ENCODE measurements at regions not wholly inside any gene's neighbourhood (a gene's known extent, or its start where the extent isn't known, plus 50 kb on each side); places are given as distances from the start of the nearest gene placed in this dataset.

GRCh38 chr2:217703102-217703501 lies 299.7 kb downstream of the TNS1 start:
- Mint-ChIP-seq H3K4me3 (no peak overlapping the region), H3K4me1 (no peaks in the 10 kb centered on the region), H3K36me3 (no peaks in the 10 kb centered on the region), H3K27ac (no peak overlapping the region), H3K9me3 (peaks cover 0 to 3% (median 0%) of the 10 kb centered on the region in 7 donors), H3K27me3 (ENCODE audit: low read depth in 3 of 3) (peaks cover 1 to 21% (median 9%) of the 10 kb centered on the region in 3 donors)
- Histone ChIP-seq H3K4me3 (replicated peaks in 1 of 3; ENCODE audit: low read depth in 2 of 3, low read length in 3 of 3) (no peak overlapping the region), H3K27ac (ENCODE audit: low read depth in 1 of 2, low read length in 2 of 2) (no peak overlapping the region), H4K20me1 (ENCODE audit: insufficient read depth, low read length) (no peaks in the 10 kb centered on the region), H3K9me3 (replicated peaks in 1 of 2; ENCODE audit: control insufficient read depth in 1 of 2, insufficient read depth in 1 of 2, low read length in 2 of 2) (no peaks in the 10 kb centered on the region), H2AFZ (ENCODE audit: insufficient read depth, low read depth, low read length, poor library complexity, severe bottlenecking) (no peak overlapping the region), H3K9ac (ENCODE audit: insufficient read depth, low read length, poor library complexity, severe bottlenecking) (no peak overlapping the region), H3K79me2 (ENCODE audit: insufficient read depth, low read length) (no peaks in the 10 kb centered on the region), H3K36me3 (replicated peaks in 1 of 2; ENCODE audit: control insufficient read depth in 1 of 2, insufficient read depth in 2 of 2, low read length in 2 of 2) (no peaks in the 10 kb centered on the region), H3K4me1 (ENCODE audit: control insufficient read depth in 1 of 2, insufficient read depth in 2 of 2, low read length in 2 of 2) (no peaks in the 10 kb centered on the region), H3K27me3 (ENCODE audit: control insufficient read depth in 2 of 2, insufficient read depth in 2 of 2, low read length in 2 of 2) (peaks cover 0 to 4% of the 10 kb centered on the region in 2 donors), H3K4me2 (replicated peaks; ENCODE audit: extremely low read depth, low read length, poor library complexity, severe bottlenecking) (no peak overlapping the region)
- 100% methylated on average over 1 of the region's 5 CpGs for WGBS (ENCODE audit: insufficient coverage)
- no peak for DNase-seq
- intact Hi-C loops (cut with micrococcal nuclease), result no loop called here
- TF ChIP-seq CTCF (IDR thresholded peaks at IDR 0.05), result no peak

- Histone ChIP-seq H3K27ac (ENCODE audit: low read depth in 1 of 2, low read length in 2 of 2) (no peak overlapping the region), H3K9me3 (replicated peaks in 1 of 2; ENCODE audit: control insufficient read depth in 1 of 2, insufficient read depth in 1 of 2, low read length in 2 of 2) (no peaks in the 10 kb centered on the region), H3K27me3 (ENCODE audit: control insufficient read depth in 2 of 2, insufficient read depth in 2 of 2, low read length in 2 of 2) (no peaks in the 10 kb centered on the region), H3K4me2 (replicated peaks; ENCODE audit: extremely low read depth, low read length, poor library complexity, severe bottlenecking) (no peak overlapping the region), H3K4me1 (ENCODE audit: control insufficient read depth in 1 of 2, insufficient read depth in 2 of 2, low read length in 2 of 2) (no peaks in the 10 kb centered on the region), H3K4me3 (replicated peaks in 1 of 3; ENCODE audit: low read depth in 2 of 3, low read length in 3 of 3) (no peak overlapping the region), H3K36me3 (replicated peaks in 1 of 2; ENCODE audit: control insufficient read depth in 1 of 2, insufficient read depth in 2 of 2, low read length in 2 of 2) (no peaks in the 10 kb centered on the region), H2AFZ (ENCODE audit: insufficient read depth, low read depth, low read length, poor library complexity, severe bottlenecking) (no peak overlapping the region), H3K79me2 (ENCODE audit: insufficient read depth, low read length) (no peaks in the 10 kb centered on the region), H4K20me1 (ENCODE audit: insufficient read depth, low read length) (no peaks in the 10 kb centered on the region), H3K9ac (ENCODE audit: insufficient read depth, low read length, poor library complexity, severe bottlenecking) (no peak overlapping the region)
- Mint-ChIP-seq H3K4me1 (no peaks in the 10 kb centered on the region), H3K27ac (no peak overlapping the region), H3K27me3 (ENCODE audit: low read depth in 3 of 3) (peaks cover 3 to 12% (median 5%) of the 10 kb centered on the region in 3 donors), H3K36me3 (no peaks in the 10 kb centered on the region), H3K9me3 (peaks cover 0 to 1% (median 0%) of the 10 kb centered on the region in 7 donors), H3K4me3 (no peak overlapping the region)
- no CpG with 5 or more reads among the region's 5 CpGs for WGBS (ENCODE audit: insufficient coverage)
- no peak for TF ChIP-seq CTCF (IDR thresholded peaks at IDR 0.05)
- no peak for DNase-seq
- intact Hi-C loops (cut with micrococcal nuclease), result no loop called here
Observed at GRCh38 chr2:217701622-217702021, 301.2 kb downstream of the TNS1 start.

All from CD14-positive monocyte (primary cell).